DOHH2 (cell line): ENCODE measurements at regions not wholly inside any gene's neighbourhood (a gene's known extent, or its start where the extent isn't known, plus 50 kb on each side); places are given as distances from the start of the nearest gene placed in this dataset.

Experiments used
- H3F3A ChIP-seq: fragments of 200-600 bp; sonication (generic), shearing (Covaris generic); 2 replicates; pipeline ENCODE4 v1.6.0; 2016; ENCODE audit warnings: antibody characterized with exemption, mild to moderate bottlenecking; ENCODE audit not compliant: control insufficient read depth, insufficient read depth
- H3K27ac ChIP-seq: fragments of 200-600 bp; sonication (generic); 2 replicates; pipeline ENCODE4 v1.5.1; 2014; ENCODE audit warnings: low read depth, mild to moderate bottlenecking, low read length, moderate library complexity
- H3K27me3 ChIP-seq: fragments of 200-600 bp; sonication (generic); 2 replicates; pipeline ENCODE4 v1.6.1; 2014; ENCODE audit warnings: mild to moderate bottlenecking, low read length, mixed read lengths; ENCODE audit not compliant: control insufficient read depth
- H3K36me3 ChIP-seq: fragments of 200-600 bp; sonication (generic); 2 replicates; pipeline ENCODE4 v1.6.1; 2014; ENCODE audit warnings: mild to moderate bottlenecking, low read length, moderate library complexity, mixed read lengths; ENCODE audit not compliant: control insufficient read depth
- H3K4me1 ChIP-seq: fragments of 200-600 bp; sonication (generic); 2 replicates; pipeline ENCODE4 v1.6.1; 2014; ENCODE audit warnings: mild to moderate bottlenecking, low read length, mixed read lengths; ENCODE audit not compliant: control insufficient read depth
- H3K4me2 ChIP-seq: fragments of 200-600 bp; sonication (generic); 2 replicates; pipeline ENCODE4 v1.6.0; 2014; ENCODE audit warnings: mild to moderate bottlenecking, low read length, moderate library complexity
- H3K4me3 ChIP-seq: fragments of 200-600 bp; sonication (generic); 2 replicates; pipeline ENCODE4 v1.5.1; 2014; ENCODE audit warnings: mild to moderate bottlenecking, low read length, mixed read lengths
- H3K79me2 ChIP-seq: fragments of 200-600 bp; sonication (generic); 2 replicates; pipeline ENCODE4 v1.6.1; 2014; ENCODE audit warnings: mild to moderate bottlenecking, low read length, mixed read lengths; ENCODE audit not compliant: control insufficient read depth
- H3K9me2 ChIP-seq: fragments of 200-600 bp; sonication (generic); replicated peaks from 2 replicates; pipeline ENCODE4 v1.6.1; 2014; ENCODE audit warnings: mild to moderate bottlenecking, low read length, mixed read lengths; ENCODE audit not compliant: control insufficient read depth
- H3K9me3 ChIP-seq: fragments of 200-600 bp; sonication (generic); 2 replicates; pipeline ENCODE4 v1.6.1; 2014; ENCODE audit warnings: antibody characterized with exemption, low read length, mixed read lengths; ENCODE audit not compliant: control insufficient read depth, insufficient read depth
- H4K20me1 ChIP-seq: fragments of 200-600 bp; sonication (generic); 2 replicates; pipeline ENCODE4 v1.6.0; 2014; ENCODE audit warnings: low read depth, mild to moderate bottlenecking, antibody characterized with exemption, low read length, moderate library complexity; ENCODE audit not compliant: control insufficient read depth, insufficient read depth
- EZH2phosphoT487 ChIP-seq: fragments of 200-600 bp; sonication (generic); IDR thresholded peaks from 2 replicates; pipeline ENCODE4 v1.6.1; 2017; ENCODE audit warnings: borderline replicate concordance, mild to moderate bottlenecking, antibody characterized with exemption, low read length, moderate library complexity, mixed read lengths
- TF ChIP-seq, protein P1 (sequence below): fragments of 200-600 bp; sonication (generic); IDR thresholded peaks from one replicate; pipeline ENCODE4 v1.5.1; 2014; ENCODE audit warnings: antibody characterized with exemption, mild to moderate bottlenecking, low read depth, low read length; ENCODE audit not compliant: poor library complexity, severe bottlenecking

DNA sequence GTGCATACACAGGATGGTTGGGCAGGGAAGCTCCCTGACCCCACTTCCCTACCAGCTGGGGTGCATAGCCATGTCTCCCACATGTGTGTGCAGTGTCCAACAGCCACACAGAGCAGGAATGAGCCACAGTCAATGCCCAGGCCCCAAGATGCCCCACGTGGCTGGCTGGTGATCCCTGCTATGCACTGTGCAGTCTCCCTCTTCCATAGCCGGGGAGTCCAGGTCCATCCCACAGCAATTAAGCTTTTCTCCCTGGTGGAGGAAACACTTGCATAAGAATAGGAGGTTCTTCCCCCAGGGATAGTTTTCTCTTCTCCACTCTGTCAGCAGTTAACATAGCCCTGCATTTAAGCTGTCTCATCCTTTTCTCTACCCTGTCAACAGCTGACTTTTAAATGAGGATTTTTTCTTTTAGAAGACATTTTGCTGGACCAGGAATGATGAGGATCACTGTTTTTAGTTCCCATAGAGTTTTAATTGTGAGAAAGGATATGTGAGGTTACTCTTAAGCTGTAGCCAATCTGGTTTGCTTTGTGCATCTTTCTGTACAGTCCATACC lies 396.5 kb upstream of the VWC2 start:
- Histone ChIP-seq H3K36me3 (no peaks in the 10 kb centered on the region), H3K27me3 (no peaks in the 10 kb centered on the region), H3K4me1 (no peaks in the 10 kb centered on the region), H3K27ac (no peak overlapping the region), H4K20me1 (no peaks in the 10 kb centered on the region), H3K79me2 (no peaks in the 10 kb centered on the region), H3K4me2 (no peak overlapping the region), H3K9me3 (no peaks in the 10 kb centered on the region), H3K9me2 (no peaks in the 10 kb centered on the region), H3K4me3 (no peak overlapping the region), H3F3A (no peaks in the 10 kb centered on the region)
- TF ChIP-seq, protein P1, sequence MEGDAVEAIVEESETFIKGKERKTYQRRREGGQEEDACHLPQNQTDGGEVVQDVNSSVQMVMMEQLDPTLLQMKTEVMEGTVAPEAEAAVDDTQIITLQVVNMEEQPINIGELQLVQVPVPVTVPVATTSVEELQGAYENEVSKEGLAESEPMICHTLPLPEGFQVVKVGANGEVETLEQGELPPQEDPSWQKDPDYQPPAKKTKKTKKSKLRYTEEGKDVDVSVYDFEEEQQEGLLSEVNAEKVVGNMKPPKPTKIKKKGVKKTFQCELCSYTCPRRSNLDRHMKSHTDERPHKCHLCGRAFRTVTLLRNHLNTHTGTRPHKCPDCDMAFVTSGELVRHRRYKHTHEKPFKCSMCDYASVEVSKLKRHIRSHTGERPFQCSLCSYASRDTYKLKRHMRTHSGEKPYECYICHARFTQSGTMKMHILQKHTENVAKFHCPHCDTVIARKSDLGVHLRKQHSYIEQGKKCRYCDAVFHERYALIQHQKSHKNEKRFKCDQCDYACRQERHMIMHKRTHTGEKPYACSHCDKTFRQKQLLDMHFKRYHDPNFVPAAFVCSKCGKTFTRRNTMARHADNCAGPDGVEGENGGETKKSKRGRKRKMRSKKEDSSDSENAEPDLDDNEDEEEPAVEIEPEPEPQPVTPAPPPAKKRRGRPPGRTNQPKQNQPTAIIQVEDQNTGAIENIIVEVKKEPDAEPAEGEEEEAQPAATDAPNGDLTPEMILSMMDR, result no peak
- TF ChIP-seq EZH2phosphoT487, result no peak

GRCh38 chr7:49386792-49387191 lies 386.6 kb upstream of the VWC2 start:
- Histone ChIP-seq H3K9me2 (no peaks in the 10 kb centered on the region), H3K4me2 (no peak overlapping the region), H3K27me3 (no peaks in the 10 kb centered on the region), H3K9me3 (no peaks in the 10 kb centered on the region), H3K79me2 (no peaks in the 10 kb centered on the region), H3F3A (no peaks in the 10 kb centered on the region), H3K36me3 (no peaks in the 10 kb centered on the region), H4K20me1 (no peaks in the 10 kb centered on the region), H3K27ac (no peak overlapping the region), H3K4me1 (no peaks in the 10 kb centered on the region), H3K4me3 (no peak overlapping the region)
- TF ChIP-seq, protein P1, result no peak
- no peak for TF ChIP-seq EZH2phosphoT487

GRCh38 chr7:49389871-49390479 lies 383.5 kb upstream of the VWC2 start:
- no peaks in the 10 kb centered on the region for H3F3A ChIP-seq
- H3K27me3 ChIP-seq, result no peaks in the 10 kb centered on the region
- H3K4me1 ChIP-seq, result no peaks in the 10 kb centered on the region
- H3K27ac ChIP-seq, result no peak overlapping the region
- H3K9me3 ChIP-seq, result no peaks in the 10 kb centered on the region
- no peaks in the 10 kb centered on the region for H3K9me2 ChIP-seq
- no peak overlapping the region for H3K4me2 ChIP-seq
- no peaks in the 10 kb centered on the region for H4K20me1 ChIP-seq
- no peaks in the 10 kb centered on the region for H3K36me3 ChIP-seq
- no peak overlapping the region for H3K4me3 ChIP-seq
- no peaks in the 10 kb centered on the region for H3K79me2 ChIP-seq
- no peak for TF ChIP-seq EZH2phosphoT487
- TF ChIP-seq, protein P1, result no peak
